ENCODE measurements at regions not wholly inside any gene's neighbourhood (a gene's known extent, or its start where the extent isn't known, plus 50 kb on each side); places are given as distances from the start of the nearest gene placed in this dataset.

GRCh38 chr2:118665784-118666529, 181.5 kb downstream of the EN1 start:
- DNase-seq (no peak), ATAC-seq (ENCODE audit: poor library complexity) (no peak)
- intact Hi-C loops (cut with DNase I, micrococcal nuclease): no loop called here
- CTCF ChIA-PET: no interaction called here
- Mint-ChIP-seq H3K4me1 (ENCODE audit: low read depth) (no peaks in the 10 kb centered on the region), H3K9me3 (no peaks in the 10 kb centered on the region), H3K27ac (no peak overlapping the region), H3K4me3 (no peak overlapping the region), H3K27me3 (peaks cover 28% of the 10 kb centered on the region), H3K36me3 (ENCODE audit: low read depth) (no peaks in the 10 kb centered on the region)
- Histone ChIP-seq H3K27me3 (ENCODE audit: control insufficient read depth in 1 of 2, insufficient read depth in 2 of 2, low read length in 2 of 2) (no peaks in the 10 kb centered on the region), H3K36me3 (ENCODE audit: insufficient read depth, low read length) (no peaks in the 10 kb centered on the region), H3K4me3 (ENCODE audit: low read length) (no peak overlapping the region), H3K27ac (ENCODE audit: low read depth in 1 of 2, low read length in 2 of 2) (no peak overlapping the region), H3K9me3 (ENCODE audit: control insufficient read depth in 1 of 2, insufficient read depth in 1 of 2, low read length in 2 of 2) (no peaks in the 10 kb centered on the region), H3K4me1 (ENCODE audit: insufficient read depth, low read length) (no peaks in the 10 kb centered on the region)
- TF ChIP-seq CTCF (IDR thresholded peaks at IDR 0.05): no peak
- POLR2A ChIA-PET: no interaction called here

- H3K36me3 Mint-ChIP-seq (ENCODE audit: low read depth): no peaks in the 10 kb centered on the region
- Histone ChIP-seq H3K27ac (ENCODE audit: low read depth in 1 of 2, low read length in 2 of 2) (no peak overlapping the region), H3K4me3 (ENCODE audit: low read length) (no peak overlapping the region), H3K36me3 (ENCODE audit: insufficient read depth, low read length) (no peaks in the 10 kb centered on the region), H3K4me1 (ENCODE audit: insufficient read depth, low read length) (no peaks in the 10 kb centered on the region), H3K27me3 (ENCODE audit: control insufficient read depth in 1 of 2, insufficient read depth in 2 of 2, low read length in 2 of 2) (no peaks in the 10 kb centered on the region), H3K9me3 (ENCODE audit: control insufficient read depth in 1 of 2, insufficient read depth in 1 of 2, low read length in 2 of 2) (no peaks in the 10 kb centered on the region)
- ChIA-PET POLR2A (interaction anchor here (1.0 kb wide), 1 partner anchor 9 kb away, joined by 3 read pairs; no protein-coding TSS in a partner anchor), CTCF (no interaction called here)
- intact Hi-C loops (cut with DNase I, micrococcal nuclease): no loop called here
- ATAC-seq (ENCODE audit: poor library complexity) (no peak), DNase-seq (no peak)
- H3K27ac Mint-ChIP-seq: no peak overlapping the region
- H3K27me3 Mint-ChIP-seq: peaks cover 17% of the 10 kb centered on the region
- peaks cover 3% of the 10 kb centered on the region for H3K9me3 Mint-ChIP-seq
- no peak for TF ChIP-seq CTCF (IDR thresholded peaks at IDR 0.05)
- H3K4me1 Mint-ChIP-seq (ENCODE audit: low read depth): no peaks in the 10 kb centered on the region
- no peak overlapping the region for H3K4me3 Mint-ChIP-seq
Measured at GRCh38 chr2:118661179-118661578, 186.3 kb downstream of the EN1 start.

- Mint-ChIP-seq H3K27me3 (no peaks in the 10 kb centered on the region), H3K36me3 (ENCODE audit: low read depth) (no peaks in the 10 kb centered on the region), H3K9me3 (peaks cover 3% of the 10 kb centered on the region), H3K4me3 (no peak overlapping the region), H3K4me1 (ENCODE audit: low read depth) (no peaks in the 10 kb centered on the region), H3K27ac (no peak overlapping the region)
- no peaks in the 10 kb centered on the region for H3K4me1 ChIP-seq (ENCODE audit: insufficient read depth, low read length)
- H3K4me3 ChIP-seq (ENCODE audit: low read length): no peak overlapping the region
- no peak for TF ChIP-seq CTCF (IDR thresholded peaks at IDR 0.05)
- H3K36me3 ChIP-seq (ENCODE audit: insufficient read depth, low read length): no peaks in the 10 kb centered on the region
- ATAC-seq (ENCODE audit: poor library complexity) (no peak), DNase-seq (no peak)
- no peaks in the 10 kb centered on the region for H3K9me3 ChIP-seq (ENCODE audit: control insufficient read depth in 1 of 2, insufficient read depth in 1 of 2, low read length in 2 of 2)
- no peaks in the 10 kb centered on the region for H3K27me3 ChIP-seq (ENCODE audit: control insufficient read depth in 1 of 2, insufficient read depth in 2 of 2, low read length in 2 of 2)
- no peak overlapping the region for H3K27ac ChIP-seq (ENCODE audit: low read depth in 1 of 2, low read length in 2 of 2)
- CTCF ChIA-PET: no interaction called here
- intact Hi-C loops (cut with DNase I, micrococcal nuclease): no loop called here
- POLR2A ChIA-PET: no interaction called here
Measured at GRCh38 chr2:118658596-118659198, 188.8 kb downstream of the EN1 start.
